ENCODE measurements at regions not wholly inside any gene's neighbourhood (a gene's known extent, or its start where the extent isn't known, plus 50 kb on each side); places are given as distances from the start of the nearest gene placed in this dataset.

- no peak for TF ChIP-seq CTCF (IDR thresholded peaks at IDR 0.05)
- TF ChIP-seq POLR2AphosphoS5 (IDR thresholded peaks at IDR 0.05): no peak
- no peak for TF ChIP-seq POLR2A (IDR thresholded peaks at IDR 0.05)
- TF ChIP-seq EP300 (IDR thresholded peaks at IDR 0.05; ENCODE audit: low read depth): no peak
Observed at GRCh38 chr21:28193189-28193588, 799.5 kb downstream of the LTN1 start.

All from transverse colon (tissue), 4 donors.